WI38 (cell line): ENCODE measurements at regions not wholly inside any gene's neighbourhood (a gene's known extent, or its start where the extent isn't known, plus 50 kb on each side); places are given as distances from the start of the nearest gene placed in this dataset.

ENCODE experiments used
- H3K4me3 ChIP-seq: 2 replicates; pipeline ENCODE4 v1.5.1; 2011; ENCODE audit warnings: low read depth, mild to moderate bottlenecking, control low read depth, low read length
- CTCF ChIP-seq: IDR thresholded peaks from 2 replicates; pipeline ENCODE4 v1.5.1; 2012; ENCODE audit warnings: low read depth, mild to moderate bottlenecking, control low read depth, low read length

GRCh38 chr20:22475662-22476061, 108.7 kb downstream of the FOXA2 start:
- no peak overlapping the region for H3K4me3 ChIP-seq

DNA sequence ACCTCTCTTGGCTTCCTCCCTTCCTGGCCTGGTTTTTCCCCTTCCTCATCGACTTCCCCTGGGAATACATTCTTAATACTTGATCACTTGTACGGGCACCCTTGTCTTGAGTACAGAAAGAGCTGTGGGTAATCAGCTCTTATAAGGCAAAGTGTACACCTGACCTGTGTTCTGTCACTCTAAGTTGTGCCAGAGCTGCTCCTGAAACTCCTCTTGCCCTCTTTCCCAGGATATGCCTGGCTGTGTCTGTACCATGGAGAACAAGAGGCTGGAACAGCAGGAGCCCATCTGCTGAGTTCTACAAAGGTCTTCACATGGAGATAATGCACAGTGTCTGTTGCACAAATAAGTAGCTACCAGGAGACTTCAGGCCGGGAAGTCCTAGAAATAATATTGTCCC, 110.1 kb downstream of the FOXA2 start:
- H3K4me3 ChIP-seq, result no peak overlapping the region
- no peak for TF ChIP-seq CTCF

More at GRCh38 chr20:22475662-22476061, 108.7 kb downstream of the FOXA2 start:
- TF ChIP-seq CTCF, result no peak

DNA sequence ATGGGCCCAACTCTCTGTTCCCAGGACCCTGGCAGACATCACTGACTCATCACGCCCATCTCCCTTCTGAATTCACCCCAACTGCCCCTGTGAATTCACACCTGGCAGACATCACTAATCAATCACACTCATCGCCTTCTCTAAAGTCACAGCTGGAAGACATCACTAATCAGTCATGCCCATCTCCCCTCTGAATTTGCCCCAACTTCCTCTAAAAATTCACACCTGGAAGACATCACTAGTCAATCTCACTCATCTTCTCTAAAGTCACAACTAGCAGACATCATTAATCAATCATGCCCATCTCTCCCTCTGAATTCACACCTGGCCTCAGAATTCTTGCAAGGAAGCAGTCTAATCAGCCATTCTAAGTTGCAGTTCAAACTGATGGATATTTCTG, 111.1 kb downstream of the FOXA2 start:
- no peak overlapping the region for H3K4me3 ChIP-seq
- TF ChIP-seq CTCF, result no peak

DNA sequence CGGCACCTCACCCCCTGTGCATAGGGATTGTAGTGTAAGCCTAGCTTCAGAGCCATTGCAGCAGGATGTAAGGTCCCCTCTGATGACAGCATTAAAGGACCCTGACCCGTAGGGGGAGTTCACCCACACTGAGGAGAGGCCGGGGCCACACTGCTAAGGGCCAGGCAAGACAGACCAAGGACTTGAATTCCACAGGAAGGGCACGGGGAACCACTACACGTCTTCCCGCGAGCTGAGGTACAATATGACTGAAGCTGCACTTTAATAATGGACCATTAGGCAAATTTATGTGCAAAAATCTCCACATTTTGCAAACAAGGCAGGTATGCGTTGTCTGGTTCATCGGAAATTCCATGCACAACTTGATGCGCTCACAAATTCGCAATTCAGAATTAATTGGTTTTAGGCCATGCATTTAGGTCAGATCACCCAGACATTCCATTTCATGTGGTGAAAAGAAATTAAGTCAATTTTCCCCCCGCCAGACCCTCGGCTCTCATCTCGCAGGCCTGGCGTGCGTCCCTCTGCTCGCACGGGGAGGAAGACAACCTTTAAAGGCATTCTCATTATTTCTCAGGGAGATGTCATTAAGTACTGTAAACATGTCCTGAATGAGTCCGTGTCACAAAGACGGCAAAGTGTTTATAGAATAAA, 111.8 kb downstream of the FOXA2 start:
- no peak overlapping the region for H3K4me3 ChIP-seq
- no peak for TF ChIP-seq CTCF

DNA sequence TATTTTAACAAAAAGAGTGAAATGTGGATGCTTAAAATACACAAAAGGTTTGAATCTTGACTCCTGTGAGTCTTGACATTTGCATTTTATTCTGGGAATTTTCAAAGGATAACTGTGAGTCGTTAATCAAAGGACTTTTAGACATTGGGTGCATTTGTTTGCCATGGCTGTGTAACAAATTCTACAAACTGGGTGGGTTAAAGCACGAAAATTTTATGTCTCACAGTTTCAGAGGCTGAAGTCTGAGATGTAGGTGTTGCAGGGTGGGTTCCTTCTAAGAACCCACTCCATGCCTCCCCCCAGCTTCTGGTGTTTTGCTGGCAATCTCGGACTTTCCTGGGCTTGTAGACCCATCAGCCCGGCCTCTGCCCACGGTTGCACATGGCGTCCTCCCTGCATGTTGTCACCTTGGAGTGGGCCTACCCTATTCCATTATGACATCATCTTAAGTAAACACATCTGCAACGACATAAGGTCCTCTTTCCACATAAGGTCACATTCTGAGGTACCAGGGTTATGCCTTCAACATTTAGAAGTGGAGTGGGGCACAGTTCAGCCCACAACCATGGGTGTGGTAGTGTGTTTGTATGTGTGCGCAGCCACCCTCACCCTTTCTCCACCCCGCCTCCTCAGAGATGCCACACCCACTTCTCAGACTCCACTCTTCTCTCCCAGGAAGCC, 113.1 kb downstream of the FOXA2 start:
- no peak overlapping the region for H3K4me3 ChIP-seq
- no peak for TF ChIP-seq CTCF

DNA sequence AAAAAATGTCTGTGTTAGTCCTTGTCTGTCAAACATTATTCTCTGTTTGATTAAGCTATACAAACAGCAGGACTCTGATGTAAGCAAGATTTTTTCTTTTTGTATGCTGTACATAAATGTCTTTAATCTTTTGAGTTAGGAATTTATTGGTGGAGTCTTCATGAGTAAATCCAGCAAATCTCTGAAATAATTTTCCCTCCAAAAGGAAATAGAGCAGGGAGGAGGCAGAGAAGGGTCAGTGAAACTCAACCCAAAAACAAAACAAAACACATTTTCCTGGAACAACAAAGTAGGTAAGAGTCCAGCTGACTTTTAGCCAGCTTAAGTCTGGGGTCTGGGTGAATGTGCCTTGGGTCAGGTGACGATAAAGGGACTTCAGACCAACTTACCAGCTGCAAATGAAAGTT, 113.7 kb downstream of the FOXA2 start:
- no peak for TF ChIP-seq CTCF
- no peak overlapping the region for H3K4me3 ChIP-seq

GRCh38 chr20:22466447-22467171, 117.8 kb downstream of the FOXA2 start:
- no peak overlapping the region for H3K4me3 ChIP-seq
- no peak for TF ChIP-seq CTCF
